K562 (cell line): ENCODE measurements at regions not wholly inside any gene's neighbourhood (a gene's known extent, or its start where the extent isn't known, plus 50 kb on each side); places are given as distances from the start of the nearest gene placed in this dataset.
A peak's percentile ranks its signal among the peaks of the same experiment; 100 is the strongest.

Experiments used
- ATAC-seq: fragments of 200-7000 bp; cut with Tn5 transposase; 3 replicates; pipeline ENCODE4 v1.9.1; 2020; ENCODE audit warnings: moderate library complexity
- BruUV-seq: library from RNA; stranded (reverse); fragments of 400-500 nt; replicated peaks from 2 replicates; lab custom pipeline; 2021; lab: Mats Ljungman, UMichigan
- CTCF ChIA-PET: fragments of 300-600 bp; formaldehyde crosslinking; extraction: SDS; loops from one replicate; lab custom pipeline; 2021; ENCODE audit warnings: low intra/inter-chr PET ratio; lab: Yijun Ruan, JAX
- POLR2A ChIA-PET: fragments of 300-600, 350-650 bp; sonication (Branson Sonifier 250); formaldehyde crosslinking; extraction: SDS; loops from one replicate; lab custom pipeline; 2021; ENCODE audit warnings: antibody characterized with exemption, inconsistent platforms; lab: Yijun Ruan, JAX
- DNase-seq, 4 experiments: peaks; one replicate each; pipeline versions ENCODE4 v3.0.0 to v3.0.0-alpha.2; 2011 to 2018; ENCODE audit warnings: low spot score in 3 of 4, mixed read lengths in 3 of 4; ENCODE audit errors: extremely low read depth in 1 of 4
- FAIRE-seq: peaks from 2 replicates; lab custom pipeline; 2011; peaks lifted over from hg19 to GRCh38; lab: Jason Lieb, UNC
- H2AFZ ChIP-seq: 2 replicates; pipeline ENCODE4 v1.6.0; 2011; ENCODE audit warnings: low read depth, low read length, control low read depth, inconsistent platforms
- H3K27ac ChIP-seq: fragments of 200-600 bp; 3 replicates; pipeline ENCODE4 v1.8.0; 2011; ENCODE audit warnings: low read depth, mild to moderate bottlenecking, control low read depth, inconsistent platforms, low read length, moderate library complexity, mixed read lengths; ENCODE audit errors: extremely low read depth
- H3K27me3 ChIP-seq, 2 experiments: fragments of 300-600 bp in 1 of 2; 2 replicates in 1 of 2; 3 replicates in 1 of 2; pipeline versions ENCODE4 v1.6.0 to v1.8.0; 2011; ENCODE audit warnings: inconsistent platforms in 2 of 2, low read length in 2 of 2, mild to moderate bottlenecking in 1 of 2, mixed read lengths in 1 of 2, moderate library complexity in 1 of 2; ENCODE audit not compliant: control insufficient read depth in 2 of 2, insufficient read depth in 2 of 2
- H3K36me3 ChIP-seq: fragments of 300-600 bp; 3 replicates; pipeline ENCODE4 v1.8.0; 2011; ENCODE audit warnings: mild to moderate bottlenecking, low read length, inconsistent platforms; ENCODE audit not compliant: control insufficient read depth, insufficient read depth
- H3K4me1 ChIP-seq, 2 experiments: fragments of 200-600 bp in 1 of 2; replicated peaks in 1 of 2; 2 replicates in 1 of 2; 3 replicates in 1 of 2; pipeline versions ENCODE4 v1.5.1 to v1.8.0; 2011; ENCODE audit warnings: inconsistent platforms in 2 of 2, low read length in 2 of 2, mild to moderate bottlenecking in 1 of 2, mixed read lengths in 1 of 2, moderate library complexity in 1 of 2; ENCODE audit not compliant: control insufficient read depth in 2 of 2, insufficient read depth in 2 of 2
- H3K4me2 ChIP-seq: 2 replicates; pipeline ENCODE4 v1.6.1; 2011; ENCODE audit warnings: low read length, control low read depth, inconsistent platforms, mixed read lengths; ENCODE audit not compliant: insufficient read depth
- H3K4me3 ChIP-seq: fragments of 200-600 bp; sonication (generic), shearing (Covaris generic); 2 replicates; pipeline ENCODE4 v1.5.1; 2016; ENCODE audit warnings: control low read depth, inconsistent platforms
- H3K79me2 ChIP-seq: fragments of 200-600 bp; 3 replicates; pipeline ENCODE4 v1.8.0; 2011; ENCODE audit warnings: low read length, inconsistent platforms; ENCODE audit not compliant: control insufficient read depth, insufficient read depth
- H3K9ac ChIP-seq, 2 experiments: 2 replicates each; pipeline versions ENCODE4 v1.6.0 to v1.6.1; 2011; ENCODE audit warnings: low read depth in 2 of 2, low read length in 2 of 2, control low read depth in 1 of 2, inconsistent platforms in 1 of 2, mild to moderate bottlenecking in 1 of 2, mixed read lengths in 1 of 2; ENCODE audit not compliant: insufficient read depth in 1 of 2
- H3K9me1 ChIP-seq: one replicate; pipeline ENCODE4 v1.6.0; 2011; ENCODE audit warnings: inconsistent platforms, mild to moderate bottlenecking, low read length, moderate library complexity; ENCODE audit not compliant: control insufficient read depth, insufficient read depth
- H3K9me3 ChIP-seq: replicated peaks from 2 replicates; pipeline ENCODE4 v1.5.1; 2011; ENCODE audit warnings: low read depth, low read length, inconsistent platforms; ENCODE audit not compliant: control insufficient read depth, insufficient read depth
- H4K20me1 ChIP-seq: replicated peaks from 2 replicates; pipeline ENCODE4 v1.6.1; 2011; ENCODE audit warnings: low read length, inconsistent platforms, mixed read lengths; ENCODE audit not compliant: control insufficient read depth, insufficient read depth
- EWSR1 ChIP-seq: fragments of 450-650 bp; IDR thresholded peaks from 2 replicates; pipeline ENCODE4 v1.6.1; 2018; ENCODE audit warnings: borderline replicate concordance, mild to moderate bottlenecking, low read depth, moderate library complexity; ENCODE audit not compliant: partially characterized antibody
- HNRNPK ChIP-seq: fragments of 200-400 bp; formaldehyde crosslinking; IDR thresholded peaks from one replicate; pipeline ENCODE4 v1.6.1; 2018; ENCODE audit warnings: mild to moderate bottlenecking, low read depth, low read length; ENCODE audit not compliant: poor library complexity, severe bottlenecking
- KAT2B ChIP-seq: IDR thresholded peaks from one replicate; pipeline ENCODE4 v1.6.1; 2012; ENCODE audit warnings: low read depth, mild to moderate bottlenecking, control low read depth, inconsistent platforms, low read length, moderate library complexity
- PCBP2 ChIP-seq: fragments of 200-400 bp; formaldehyde crosslinking; IDR thresholded peaks from 2 replicates; pipeline ENCODE4 v1.6.1; 2018; ENCODE audit warnings: low read length, low read depth, mild to moderate bottlenecking, moderate library complexity; ENCODE audit not compliant: poor library complexity, severe bottlenecking
- POLR2G ChIP-seq: fragments of 200-400 bp; formaldehyde crosslinking; IDR thresholded peaks from 2 replicates; pipeline ENCODE4 v1.6.1; 2017; ENCODE audit warnings: low read depth, mild to moderate bottlenecking, antibody characterized with exemption, low read length, moderate library complexity
- ZBTB7A ChIP-seq: IDR thresholded peaks from 2 replicates; pipeline ENCODE4 v1.6.1; 2011; ENCODE audit warnings: low read depth, mild to moderate bottlenecking, low read length, moderate library complexity, borderline replicate concordance; ENCODE audit not compliant: control insufficient read depth
- ZC3H4 ChIP-seq: sonication (generic); formaldehyde crosslinking; IDR thresholded peaks from 2 replicates; pipeline ENCODE4 v1.9.0; 2021; ENCODE audit warnings: missing genetic modification reagents, borderline replicate concordance
- ZNF512 ChIP-seq: IDR thresholded peaks from 2 replicates; pipeline ENCODE4 v1.6.1; 2016; ENCODE audit warnings: missing genetic modification characterization, missing compliant biosample characterization
- WGBS: fragments of 100-300 bp; shearing (Covaris generic); methylation state at CpG from one replicate; pipeline ENCODE4 v1.1.6; 2016; ENCODE audit warnings: low coverage, mixed read lengths; ENCODE audit not compliant: insufficient coverage; ENCODE audit errors: missing lambda C conversion rate; 5-methylcytosine and 5-hydroxymethylcytosine counted together
- in situ Hi-C: fragments of 300-500 bp; cut with MboI; formaldehyde crosslinking; loops from 4 replicates; pipeline ENCODE4 v1.15.0; 2018; ENCODE audit warnings: inconsistent platforms, mixed read lengths
- intact Hi-C: fragments of 100-400 bp; cut with micrococcal nuclease; formaldehyde crosslinking; loops from 2 replicates; pipeline ENCODE4 v1.14.2; 2022

- Histone ChIP-seq H3K27me3 (no peaks in the 10 kb centered on the region; a peak in 1 of 5 replicates), H4K20me1 (no peaks in the 10 kb centered on the region), H3K79me2 (no peaks in the 10 kb centered on the region), H3K27ac (no peak overlapping the region), H3K4me3 (no peak overlapping the region), H3K9ac (no peak overlapping the region), H3K4me1 (no peaks in the 10 kb centered on the region), H3K4me2 (no peak overlapping the region), H3K9me1 (no peaks in the 10 kb centered on the region), H3K9me3 (no peaks in the 10 kb centered on the region), H3K36me3 (no peaks in the 10 kb centered on the region), H2AFZ (no peak overlapping the region)
- 4% methylated on average over 2 of the region's 2 CpGs for WGBS
- intact Hi-C loops, result no loop called here
- in situ Hi-C loops, result no loop called here
- BruUV-seq, result no TSS peak
- TF ChIP-seq KAT2B (no peak), EWSR1 (no peak), ZBTB7A (no peak), ZC3H4 (CRISPR knock-in tag) (no peak)
- CTCF ChIA-PET, result no interaction called here
- FAIRE-seq (no peak), DNase-seq (no peak), ATAC-seq (no peak)
- POLR2A ChIA-PET, result no interaction called here
These were observed 218.1 kb downstream of the CETN3 start for GRCh38 chr5:90191352-90192045.

GRCh38 chr5:90185897-90186468, 223.6 kb downstream of the CETN3 start:
- Histone ChIP-seq H3K4me2 (no peak overlapping the region), H3K9me1 (no peaks in the 10 kb centered on the region), H4K20me1 (no peaks in the 10 kb centered on the region), H3K36me3 (no peaks in the 10 kb centered on the region), H3K27ac (no peak overlapping the region), H3K27me3 (no peaks in the 10 kb centered on the region; a peak in 1 of 5 replicates), H3K4me3 (no peak overlapping the region), H3K9me3 (no peaks in the 10 kb centered on the region), H3K79me2 (no peaks in the 10 kb centered on the region), H3K4me1 (no peaks in the 10 kb centered on the region), H2AFZ (no peak overlapping the region), H3K9ac (no peak overlapping the region)
- peak; percentile 77 for TF ChIP-seq HNRNPK
- TF ChIP-seq ZNF512 (tag), result peak; percentile 83
- TF ChIP-seq PCBP2, result peak; percentile 88
- no peak for TF ChIP-seq POLR2G
- intact Hi-C loops (loop anchor here (5.0 kb wide), 1 partner anchor 1459 kb away; no protein-coding TSS in a partner anchor), in situ Hi-C loops (no loop called here)
- ATAC-seq, result no peak
- ChIA-PET CTCF (interaction anchor here (0.6 kb wide), 1 partner anchor 51 kb away, joined by 3 read pairs; no protein-coding TSS in a partner anchor), POLR2A (no interaction called here)
- no TSS peak for BruUV-seq
- WGBS, result 0% methylated on average over 2 of the region's 2 CpGs
- DNase-seq, result no peak
- no peak for FAIRE-seq
